ENCODE measurements at regions not wholly inside any gene's neighbourhood (a gene's known extent, or its start where the extent isn't known, plus 50 kb on each side); places are given as distances from the start of the nearest gene placed in this dataset.
"Not testable (repeated sequence)": the region's sequence is repeated elsewhere in the genome, so short reads cannot be mapped to it uniquely, and the experiment has no call there.

DNA sequence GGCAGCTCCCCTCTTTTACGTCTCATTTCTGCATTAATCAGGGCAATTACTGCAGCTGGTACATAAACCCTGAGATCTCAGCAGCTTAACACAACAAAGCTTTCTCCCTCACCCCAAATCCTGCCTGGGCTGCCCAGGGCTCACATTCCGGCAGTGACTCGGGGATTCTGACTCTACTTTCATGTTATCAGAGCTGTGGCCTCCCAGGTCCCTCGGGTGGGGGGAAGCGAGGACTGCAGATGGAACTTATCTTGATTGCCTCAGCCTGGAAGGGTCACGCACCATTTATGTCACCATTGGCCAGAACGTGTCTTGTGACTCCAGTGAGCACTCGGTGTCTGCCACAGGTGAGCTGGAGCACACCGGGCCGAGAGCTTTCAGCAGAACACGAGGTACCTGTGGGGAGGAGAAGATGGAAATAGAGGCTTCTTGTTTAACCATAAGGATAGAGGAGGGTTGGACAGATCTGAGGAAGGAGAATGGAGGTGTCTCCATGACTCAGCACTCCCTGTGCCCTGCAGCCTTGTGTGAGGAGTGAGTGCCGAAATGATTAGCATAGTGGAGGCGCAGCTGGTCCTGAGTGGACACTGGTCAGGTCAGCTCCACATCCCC lies 88.5 kb upstream of the EXOC2 start:
- TF ChIP-seq, protein P1, sequence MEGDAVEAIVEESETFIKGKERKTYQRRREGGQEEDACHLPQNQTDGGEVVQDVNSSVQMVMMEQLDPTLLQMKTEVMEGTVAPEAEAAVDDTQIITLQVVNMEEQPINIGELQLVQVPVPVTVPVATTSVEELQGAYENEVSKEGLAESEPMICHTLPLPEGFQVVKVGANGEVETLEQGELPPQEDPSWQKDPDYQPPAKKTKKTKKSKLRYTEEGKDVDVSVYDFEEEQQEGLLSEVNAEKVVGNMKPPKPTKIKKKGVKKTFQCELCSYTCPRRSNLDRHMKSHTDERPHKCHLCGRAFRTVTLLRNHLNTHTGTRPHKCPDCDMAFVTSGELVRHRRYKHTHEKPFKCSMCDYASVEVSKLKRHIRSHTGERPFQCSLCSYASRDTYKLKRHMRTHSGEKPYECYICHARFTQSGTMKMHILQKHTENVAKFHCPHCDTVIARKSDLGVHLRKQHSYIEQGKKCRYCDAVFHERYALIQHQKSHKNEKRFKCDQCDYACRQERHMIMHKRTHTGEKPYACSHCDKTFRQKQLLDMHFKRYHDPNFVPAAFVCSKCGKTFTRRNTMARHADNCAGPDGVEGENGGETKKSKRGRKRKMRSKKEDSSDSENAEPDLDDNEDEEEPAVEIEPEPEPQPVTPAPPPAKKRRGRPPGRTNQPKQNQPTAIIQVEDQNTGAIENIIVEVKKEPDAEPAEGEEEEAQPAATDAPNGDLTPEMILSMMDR (IDR thresholded peaks at IDR 0.05; ENCODE audit: low read depth, low read length), result no peak
- no peak for DNase-seq (ENCODE audit: low read depth in 2 of 2)

DNA sequence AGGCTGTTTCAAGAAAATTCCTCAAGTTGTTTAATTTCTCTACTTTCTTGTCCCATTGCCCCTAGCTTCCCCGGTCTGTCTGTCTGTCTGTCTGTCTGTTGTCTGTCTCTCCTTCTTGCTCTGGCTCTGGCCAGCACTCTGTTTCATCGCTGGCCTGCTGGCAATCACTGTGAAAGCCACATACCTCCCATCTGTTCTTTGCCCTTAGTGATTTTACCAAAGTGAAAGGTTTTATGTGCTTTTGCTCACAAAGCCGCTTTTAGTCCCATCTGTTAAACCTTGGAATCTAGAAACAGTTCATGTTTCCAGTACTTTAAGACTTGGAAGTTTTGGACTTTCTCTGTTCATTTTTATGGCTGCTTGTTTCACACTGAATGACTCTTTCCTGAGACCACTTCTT lies 87.8 kb upstream of the EXOC2 start:
- H3K4me3 ChIP-seq (replicated peaks in 1 of 2; ENCODE audit: low read depth in 2 of 2, low read length in 2 of 2), result no peak overlapping the region
- TF ChIP-seq, protein P1 (IDR thresholded peaks at IDR 0.05; ENCODE audit: low read depth, low read length), result no peak
- no peak for DNase-seq (ENCODE audit: low read depth in 2 of 2)

More for the DNA sequence above, 88.5 kb upstream of the EXOC2 start:
- H3K4me3 ChIP-seq (replicated peaks in 1 of 2; ENCODE audit: low read depth in 2 of 2, low read length in 2 of 2), result no peak overlapping the region

DNA sequence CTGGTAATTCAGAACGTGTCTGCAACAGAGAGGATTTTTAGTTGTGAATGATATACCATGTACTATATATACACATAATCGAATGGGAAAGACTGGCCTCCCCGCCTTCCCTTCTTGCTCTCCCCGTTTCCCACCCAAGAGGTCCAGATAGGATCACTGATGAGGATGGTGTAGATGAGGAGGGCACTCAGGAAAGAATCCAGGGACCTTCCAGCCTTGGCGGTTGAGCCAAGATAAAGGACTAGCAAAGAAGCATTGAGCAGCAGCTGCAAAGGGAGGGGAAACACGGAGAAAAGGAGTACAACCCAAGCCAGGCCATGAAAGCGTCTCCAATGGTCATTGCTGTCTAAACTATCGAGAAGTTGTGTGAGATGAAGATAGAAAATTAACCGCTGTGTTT lies 84.0 kb upstream of the EXOC2 start:
- TF ChIP-seq, protein P1 (IDR thresholded peaks at IDR 0.05; ENCODE audit: low read depth, low read length), result no peak
- no peak overlapping the region for H3K4me3 ChIP-seq (replicated peaks in 1 of 2; ENCODE audit: low read depth in 2 of 2, low read length in 2 of 2)
- no peak for DNase-seq (ENCODE audit: low read depth in 2 of 2)

DNA sequence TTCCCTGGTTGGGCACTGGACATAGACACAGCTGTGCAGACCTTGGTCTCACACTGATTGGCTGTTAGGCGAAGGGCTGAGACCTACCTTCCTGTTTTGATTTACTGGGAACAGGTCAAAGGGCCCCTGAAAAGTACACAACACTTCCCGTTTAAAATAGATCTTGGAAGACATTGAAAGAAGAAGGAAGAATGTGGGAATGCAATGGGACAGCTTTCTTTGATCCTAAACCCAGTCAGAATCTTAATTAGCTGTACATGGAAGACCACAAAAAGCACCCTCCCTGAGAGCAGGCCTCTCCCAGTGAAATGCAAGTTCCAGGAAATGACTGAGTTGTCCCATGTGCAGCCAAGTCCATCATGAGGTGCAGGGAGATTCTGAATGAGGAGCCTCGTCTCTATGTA lies 83.6 kb upstream of the EXOC2 start:
- TF ChIP-seq, protein P1 (IDR thresholded peaks at IDR 0.05; ENCODE audit: low read depth, low read length), result no peak
- H3K4me3 ChIP-seq (replicated peaks in 1 of 2; ENCODE audit: low read depth in 2 of 2, low read length in 2 of 2), result no peak overlapping the region
- DNase-seq (ENCODE audit: low read depth in 2 of 2), result no peak

DNA sequence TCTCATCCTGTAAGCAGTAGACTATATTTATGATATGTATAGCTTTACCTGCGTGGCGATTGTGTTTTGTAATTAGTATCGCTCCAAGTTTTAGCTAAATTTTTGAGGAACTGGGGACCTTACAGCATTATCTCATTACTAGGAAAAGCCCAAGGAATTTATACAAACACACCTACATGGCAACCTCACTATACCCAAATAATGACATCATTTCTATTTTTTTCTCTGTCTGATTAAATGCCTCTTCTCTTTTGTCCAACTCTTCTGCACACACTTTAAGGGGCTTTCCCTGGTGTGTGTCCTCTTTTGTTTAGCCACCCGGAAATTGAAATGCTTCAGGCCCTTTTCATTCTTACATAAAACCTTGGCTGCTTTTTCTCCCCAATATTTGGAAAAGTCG lies 82.9 kb upstream of the EXOC2 start:
- TF ChIP-seq, protein P1 (IDR thresholded peaks at IDR 0.05; ENCODE audit: low read depth, low read length), result no peak
- H3K4me3 ChIP-seq (replicated peaks in 1 of 2; ENCODE audit: low read depth in 2 of 2, low read length in 2 of 2), result no peak overlapping the region
- DNase-seq (ENCODE audit: low read depth in 2 of 2), result no peak

DNA sequence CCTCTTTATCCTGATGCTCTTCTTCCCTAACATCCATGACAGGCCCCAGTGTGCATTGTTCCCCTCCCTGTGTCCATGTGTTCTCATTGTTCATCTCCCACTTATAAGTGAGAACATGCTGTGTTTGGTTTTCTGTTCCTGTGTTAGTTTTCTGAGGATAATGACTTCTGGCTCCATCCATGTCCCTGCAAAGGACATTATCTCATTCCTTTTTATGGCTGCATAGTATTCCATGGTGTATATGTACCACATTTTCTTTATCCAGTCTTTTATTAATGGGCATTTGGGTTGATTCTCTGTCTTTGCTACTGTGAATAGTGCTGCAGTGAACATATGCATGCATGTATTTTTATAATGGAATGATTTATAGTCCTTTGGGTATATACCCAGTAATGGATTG lies 78.7 kb upstream of the EXOC2 start:
- H3K4me3 ChIP-seq (replicated peaks in 1 of 2; ENCODE audit: low read depth in 2 of 2, low read length in 2 of 2); DNase-seq (ENCODE audit: low read depth in 2 of 2): not testable (repeated sequence)

DNA sequence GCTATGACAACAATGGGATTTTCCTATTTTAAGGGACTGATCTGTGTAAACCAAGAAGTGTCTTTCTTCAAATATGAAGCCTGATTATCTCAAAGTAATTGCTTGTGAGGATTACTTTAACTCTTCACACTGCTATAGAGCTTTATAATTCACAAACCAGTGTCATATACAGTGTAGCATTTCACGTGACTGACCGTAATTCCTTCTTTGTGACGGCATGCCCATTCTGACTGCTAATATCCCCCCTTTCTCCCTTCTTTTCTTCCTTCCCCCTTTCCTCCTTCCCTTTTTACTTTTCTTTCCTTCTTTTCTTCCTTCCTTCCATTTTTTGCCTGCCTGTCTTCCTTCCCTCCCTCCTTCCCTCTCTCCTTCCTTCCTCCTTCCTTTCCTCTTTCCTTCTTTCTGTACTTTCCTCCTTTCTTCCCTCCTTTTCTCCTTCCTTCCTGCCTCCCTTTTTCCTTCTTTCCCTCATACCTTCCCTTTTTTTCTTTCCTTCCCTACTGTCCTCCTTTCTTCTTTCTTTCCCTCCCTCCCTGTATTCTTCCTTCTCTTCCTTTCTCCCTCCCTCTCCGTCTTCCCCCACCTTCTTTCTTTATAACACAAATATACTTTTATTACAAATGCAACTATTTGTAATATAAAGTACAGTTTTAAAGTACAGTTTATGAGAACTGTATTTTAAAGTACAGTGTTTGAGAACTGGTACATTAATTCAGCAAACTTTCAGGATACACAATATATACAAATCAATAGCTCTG lies 75.0 kb upstream of the EXOC2 start:
- TF ChIP-seq, protein P1 (IDR thresholded peaks at IDR 0.05; ENCODE audit: low read depth, low read length), result no peak
- H3K4me3 ChIP-seq (replicated peaks in 1 of 2; ENCODE audit: low read depth in 2 of 2, low read length in 2 of 2), result no peak overlapping the region
- DNase-seq (ENCODE audit: low read depth in 2 of 2), result no peak
